HG02759 (cell line): ENCODE measurements at regions not wholly inside any gene's neighbourhood (a gene's known extent, or its start where the extent isn't known, plus 50 kb on each side); places are given as distances from the start of the nearest gene placed in this dataset.

Experiments used
- ATAC-seq: cut with Tn5 transposase; IDR thresholded peaks from one replicate; pipeline ENCODE4 v1.9.1; 2021; ENCODE audit warnings: mild to moderate bottlenecking, moderate library complexity; ENCODE audit not compliant: unreplicated experiment

GRCh38 chr10:71137701-71138100, 74.7 kb upstream of the UNC5B start:
- ATAC-seq = no peak

- ATAC-seq = no peak
These were observed 74.1 kb upstream of the UNC5B start for GRCh38 chr10:71138166-71138830.

- no peak for ATAC-seq
These were observed 70.8 kb upstream of the UNC5B start for GRCh38 chr10:71141528-71141927.

- ATAC-seq = no peak
These were observed 69.2 kb upstream of the UNC5B start for GRCh38 chr10:71143170-71143569.

- no peak for ATAC-seq
These were observed 68.8 kb upstream of the UNC5B start for GRCh38 chr10:71143610-71144009.

- ATAC-seq = no peak
These were observed 67.5 kb upstream of the UNC5B start for GRCh38 chr10:71144824-71145223.

- no peak for ATAC-seq
These were observed 66.9 kb upstream of the UNC5B start for GRCh38 chr10:71145352-71145945.

- ATAC-seq = no peak
These were observed 61.6 kb upstream of the UNC5B start for GRCh38 chr10:71150796-71151195.

GRCh38 chr10:71152043-71152442, 60.3 kb upstream of the UNC5B start:
- no peak for ATAC-seq

- ATAC-seq = no peak
These were observed 55.9 kb upstream of the UNC5B start for GRCh38 chr10:71156436-71156835.

- ATAC-seq = no peak
These were observed 54.9 kb upstream of the UNC5B start for GRCh38 chr10:71157435-71157834.

GRCh38 chr10:71158251-71158650, 54.1 kb upstream of the UNC5B start:
- no peak for ATAC-seq

GRCh38 chr10:71158902-71159301, 53.5 kb upstream of the UNC5B start:
- no peak for ATAC-seq

GRCh38 chr10:71159892-71160291, 52.5 kb upstream of the UNC5B start:
- ATAC-seq = no peak

- ATAC-seq = no peak
These were observed 50.9 kb upstream of the UNC5B start for GRCh38 chr10:71161425-71161824.
